ENCODE measurements at regions not wholly inside any gene's neighbourhood (a gene's known extent, or its start where the extent isn't known, plus 50 kb on each side); places are given as distances from the start of the nearest gene placed in this dataset.

DNA sequence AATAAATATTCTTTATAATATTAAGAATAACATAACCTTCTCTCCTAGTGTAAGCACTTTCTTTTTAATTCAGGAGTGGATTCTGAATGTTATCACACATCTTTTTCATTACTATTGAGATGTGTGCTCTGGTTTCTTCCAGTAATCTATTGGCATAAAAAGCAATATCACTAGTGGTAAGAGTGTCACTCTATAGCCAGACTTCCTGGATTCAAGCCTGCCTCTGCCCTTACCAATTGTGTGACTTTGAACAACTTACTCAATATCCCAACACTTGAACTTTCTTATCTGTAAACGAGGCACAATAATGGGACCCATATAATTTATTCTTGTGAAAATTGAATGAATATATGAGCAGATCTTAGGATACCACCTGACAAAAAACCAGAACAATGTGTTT lies 71.0 kb downstream of the SEM1 start:
- no peak for DNase-seq

DNA sequence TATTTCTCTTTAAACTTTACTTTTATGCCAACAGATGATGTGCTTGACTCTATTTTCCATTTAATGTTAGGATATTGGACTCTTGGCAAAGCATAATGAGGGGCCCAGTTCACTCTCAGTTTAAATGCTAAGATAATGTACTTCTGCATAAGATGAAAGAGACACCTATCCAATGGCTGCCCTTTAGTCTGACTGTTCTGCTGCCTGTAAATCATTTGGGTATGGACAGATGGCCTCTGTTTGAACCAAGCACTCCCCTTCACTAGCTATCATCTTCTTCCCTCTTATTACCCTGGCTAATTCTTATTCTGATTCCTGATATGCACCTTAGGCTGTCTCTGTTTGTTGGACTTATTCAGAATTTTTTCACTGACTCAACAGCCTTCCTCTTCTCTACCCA lies 72.1 kb downstream of the SEM1 start:
- no peak for DNase-seq

DNA sequence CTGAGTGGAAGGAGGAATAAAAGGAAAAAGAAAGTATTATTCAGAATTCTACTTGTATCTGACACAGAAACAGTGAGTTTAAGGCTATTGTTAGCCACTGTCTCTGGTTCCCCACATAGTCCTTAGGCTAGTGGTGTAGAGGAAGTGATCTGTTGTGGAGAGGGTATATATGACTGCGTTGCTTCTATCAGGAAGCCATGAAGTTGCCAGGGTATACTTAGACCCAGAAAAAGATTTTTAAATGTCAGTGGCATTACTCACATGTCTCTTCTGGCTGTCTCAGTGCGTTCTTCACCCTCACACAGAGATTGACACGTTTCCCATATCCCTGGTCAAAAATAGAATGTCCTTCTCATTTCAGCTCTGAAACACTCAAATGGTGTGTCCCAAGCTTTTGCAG lies 72.7 kb downstream of the SEM1 start:
- DNase-seq: no peak

DNA sequence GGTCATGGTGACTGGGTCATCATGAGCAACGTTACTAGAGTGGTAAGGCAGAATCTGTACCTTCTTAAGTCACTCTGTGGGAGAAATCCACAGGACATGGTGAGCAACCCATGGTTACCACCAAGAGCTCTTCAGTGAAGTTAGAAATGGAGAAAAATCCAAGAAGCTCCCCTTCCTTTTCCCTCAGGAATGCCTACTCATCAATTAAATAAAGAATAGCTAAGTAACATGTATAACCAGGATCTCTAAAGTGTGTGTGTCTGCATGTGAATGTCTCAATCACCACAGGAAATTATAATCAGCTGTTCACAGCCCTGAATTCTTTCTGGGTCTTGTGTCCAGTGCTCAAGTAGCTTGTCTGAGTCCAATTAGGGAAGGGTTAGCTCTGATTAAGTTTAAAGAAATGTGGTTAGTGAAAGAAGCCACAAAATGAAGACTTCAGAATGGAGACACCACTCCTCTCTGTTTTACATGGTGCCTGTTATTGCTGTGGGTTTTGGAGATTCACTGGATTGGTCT lies 73.2 kb downstream of the SEM1 start:
- DNase-seq: no peak

DNA sequence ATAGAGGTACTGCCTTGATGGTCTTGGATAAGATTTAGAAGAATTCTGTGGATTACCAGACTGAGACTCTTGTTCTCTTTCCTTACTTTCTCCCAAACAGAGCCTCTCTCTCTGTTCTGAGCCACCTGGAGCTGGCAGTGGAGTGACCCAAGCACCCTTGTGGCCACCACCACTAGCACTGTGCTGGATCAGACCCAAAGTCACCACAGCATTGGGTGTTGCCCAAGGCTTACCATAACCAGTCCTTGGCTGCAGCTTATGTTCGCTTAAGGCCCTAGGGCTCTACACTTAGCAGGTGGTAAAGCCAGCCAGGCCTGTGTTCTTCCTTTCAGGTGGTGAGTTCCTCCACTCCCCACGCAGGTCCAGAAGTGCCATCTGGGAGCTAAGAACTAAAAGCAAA lies 79.8 kb downstream of the SEM1 start:
- DNase-seq: no peak

DNA sequence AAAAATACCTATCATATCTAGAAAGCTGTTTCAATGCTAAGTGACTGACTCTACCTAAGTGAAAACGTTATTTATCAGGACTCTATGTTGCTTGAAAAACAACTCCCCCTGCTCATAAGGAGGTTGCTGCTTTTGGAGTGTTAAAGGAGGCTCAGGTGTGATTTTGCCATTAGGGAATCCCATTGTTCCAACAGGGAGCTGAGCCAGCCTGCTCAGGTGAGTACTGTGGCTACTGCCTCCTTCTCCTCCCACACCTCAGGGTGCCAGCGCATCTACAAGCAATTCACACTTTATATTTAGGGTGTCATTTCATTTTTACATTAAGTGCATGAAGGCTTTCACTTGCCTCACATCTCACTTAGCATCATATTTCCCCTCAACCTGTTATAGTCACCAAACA lies 84.7 kb downstream of the SEM1 start:
- DNase-seq: peak; percentile 19

DNA sequence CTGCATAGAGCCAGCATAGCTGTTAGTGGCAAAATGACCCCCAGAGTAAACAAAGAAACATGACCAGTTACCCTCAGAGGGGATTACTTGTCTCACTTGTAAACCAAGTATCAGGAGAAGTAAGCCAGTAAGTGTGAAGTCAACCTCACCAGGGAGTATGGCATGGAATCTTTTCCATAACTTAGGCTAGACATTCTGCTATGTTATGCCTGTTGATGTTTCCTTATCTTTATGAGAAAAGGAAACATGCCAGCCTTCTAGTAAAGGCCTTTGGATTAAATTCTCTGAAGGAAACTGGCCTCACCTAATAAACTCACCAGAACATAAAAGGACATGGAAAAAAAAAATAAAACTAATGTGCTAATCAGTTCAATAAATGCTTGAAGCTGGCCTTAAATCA lies 87.7 kb downstream of the SEM1 start:
- DNase-seq: no peak

DNA sequence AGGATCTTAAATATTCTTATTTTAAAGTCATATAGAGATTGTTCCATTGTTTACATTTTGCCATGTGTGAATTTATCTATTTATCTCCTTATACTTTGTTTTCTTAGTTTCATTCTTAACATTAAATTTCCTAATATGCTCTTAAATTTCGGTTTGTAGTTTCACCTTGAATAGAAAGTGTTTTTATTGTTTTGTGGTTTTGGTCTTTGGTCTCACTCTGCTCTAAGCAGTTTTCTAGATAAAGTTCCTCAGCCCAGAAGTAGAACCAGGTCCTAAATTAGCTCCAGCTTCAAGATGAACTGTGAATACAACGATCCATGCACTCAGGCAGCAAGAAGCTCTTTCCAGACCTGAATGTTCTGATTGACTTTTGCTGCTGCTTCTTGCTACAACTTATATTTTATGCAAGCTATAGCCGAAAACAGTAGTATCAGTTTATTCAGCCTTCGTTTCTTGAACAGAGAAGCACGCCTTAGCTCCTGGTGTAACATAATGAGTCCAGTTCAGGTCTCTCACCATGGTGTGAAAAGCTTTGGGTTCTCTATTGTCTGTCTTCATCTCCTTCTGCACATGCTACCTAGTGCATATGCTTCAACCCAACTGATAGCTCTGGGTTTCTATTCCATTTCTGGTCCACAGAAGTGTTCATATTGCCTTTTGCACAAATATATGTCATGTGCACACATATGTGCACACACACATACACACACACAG lies 95.3 kb downstream of the SEM1 start:
- DNase-seq: no peak

DNA sequence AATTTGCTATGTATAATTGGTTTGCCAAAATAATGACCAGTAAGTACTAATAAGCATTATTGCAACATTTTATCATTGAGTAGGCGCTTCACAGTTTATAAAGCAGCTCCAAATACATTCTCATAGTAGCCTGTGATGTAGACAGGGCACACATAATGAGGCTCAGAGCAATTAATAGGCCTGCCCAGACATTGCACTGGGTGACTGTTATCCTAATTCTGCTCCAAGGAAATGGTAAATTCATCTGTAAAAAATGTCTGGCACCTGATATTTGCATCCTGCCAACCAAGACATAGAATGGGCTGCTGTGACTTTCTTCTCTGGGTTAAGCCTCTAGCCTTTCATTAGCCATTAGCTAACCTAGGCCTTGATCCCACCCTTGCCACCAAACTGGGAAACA lies 97.6 kb downstream of the SEM1 start:
- DNase-seq: no peak

DNA sequence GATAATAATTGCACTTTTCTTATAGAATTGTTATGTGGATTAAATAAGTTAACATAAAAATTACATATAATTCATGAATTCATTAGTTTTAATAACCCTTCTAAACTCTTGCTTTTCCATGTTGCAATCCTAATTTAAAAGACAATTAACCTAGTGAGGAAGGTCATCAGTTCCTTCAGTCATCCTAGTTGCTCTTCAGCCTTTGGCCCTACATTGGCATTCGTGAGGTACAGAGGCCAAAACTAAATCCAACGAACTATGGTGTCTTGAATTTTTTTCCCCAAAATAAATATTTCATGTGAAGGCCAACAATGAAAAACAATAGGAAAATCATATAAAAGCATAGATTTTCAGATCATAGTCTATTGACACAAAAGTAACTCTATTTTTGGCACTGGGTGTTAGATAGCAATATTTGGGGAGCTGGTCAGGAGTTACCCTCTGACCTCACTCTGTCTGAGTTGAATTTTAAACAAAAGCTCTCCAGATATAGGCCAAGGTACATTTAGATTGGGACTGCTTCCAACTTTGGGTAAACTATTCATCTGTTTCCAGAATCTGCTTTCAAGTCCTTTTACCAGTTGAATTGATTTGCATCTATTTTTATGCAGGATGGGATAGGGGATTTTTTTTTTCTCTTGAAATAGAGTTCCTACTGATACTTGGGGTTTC lies 104.5 kb downstream of the SEM1 start:
- DNase-seq: no peak

DNA sequence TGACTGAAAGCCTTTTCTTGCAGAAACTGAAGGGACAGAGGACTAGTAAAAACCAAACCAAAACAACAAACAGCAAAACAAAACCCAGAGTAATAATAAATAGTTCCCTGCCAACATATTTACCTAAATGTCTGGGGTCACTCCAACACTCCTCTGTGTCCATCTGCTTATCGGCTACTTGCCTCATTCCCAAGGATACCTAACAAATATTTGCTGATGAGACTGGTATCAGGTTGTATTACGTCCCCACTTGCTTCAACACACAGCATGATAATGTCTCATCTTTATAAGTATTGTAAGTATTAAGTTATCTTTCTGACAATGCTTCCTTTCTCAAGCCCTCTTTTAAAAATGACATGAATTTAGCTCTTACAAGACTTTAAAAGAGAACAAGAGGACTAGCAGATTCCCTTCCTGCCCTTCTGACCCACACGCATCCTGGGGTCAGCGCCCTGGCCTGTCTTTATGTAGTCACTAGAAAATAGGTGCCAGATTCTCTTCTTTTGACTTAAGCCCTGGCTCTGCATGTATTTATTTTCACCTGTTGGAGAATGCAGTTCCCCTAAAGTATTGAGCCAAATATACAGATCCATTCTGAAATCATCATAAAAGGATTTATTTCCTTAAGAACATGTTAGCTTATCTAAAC lies 110.2 kb downstream of the SEM1 start:
- DNase-seq: no peak

DNA sequence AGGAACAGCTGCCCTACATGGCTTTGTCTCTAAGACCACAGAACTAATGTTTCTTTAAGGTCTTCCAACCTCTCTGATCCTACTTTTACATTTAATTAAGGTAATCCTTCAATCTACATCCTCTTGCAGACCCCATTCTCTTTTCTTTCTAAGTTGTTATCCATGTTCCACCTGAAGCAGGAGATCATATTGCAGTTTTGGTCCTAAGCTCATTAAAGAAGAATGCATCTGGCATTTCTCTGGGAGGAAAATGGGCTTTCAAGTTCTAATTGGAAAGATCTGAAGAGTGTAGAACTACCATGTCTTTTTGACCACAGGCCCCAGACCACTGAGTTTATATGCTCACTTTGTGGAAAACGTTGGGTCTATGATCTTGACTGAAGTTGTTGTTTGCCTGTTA lies 111.2 kb downstream of the SEM1 start:
- no peak for DNase-seq

DNA sequence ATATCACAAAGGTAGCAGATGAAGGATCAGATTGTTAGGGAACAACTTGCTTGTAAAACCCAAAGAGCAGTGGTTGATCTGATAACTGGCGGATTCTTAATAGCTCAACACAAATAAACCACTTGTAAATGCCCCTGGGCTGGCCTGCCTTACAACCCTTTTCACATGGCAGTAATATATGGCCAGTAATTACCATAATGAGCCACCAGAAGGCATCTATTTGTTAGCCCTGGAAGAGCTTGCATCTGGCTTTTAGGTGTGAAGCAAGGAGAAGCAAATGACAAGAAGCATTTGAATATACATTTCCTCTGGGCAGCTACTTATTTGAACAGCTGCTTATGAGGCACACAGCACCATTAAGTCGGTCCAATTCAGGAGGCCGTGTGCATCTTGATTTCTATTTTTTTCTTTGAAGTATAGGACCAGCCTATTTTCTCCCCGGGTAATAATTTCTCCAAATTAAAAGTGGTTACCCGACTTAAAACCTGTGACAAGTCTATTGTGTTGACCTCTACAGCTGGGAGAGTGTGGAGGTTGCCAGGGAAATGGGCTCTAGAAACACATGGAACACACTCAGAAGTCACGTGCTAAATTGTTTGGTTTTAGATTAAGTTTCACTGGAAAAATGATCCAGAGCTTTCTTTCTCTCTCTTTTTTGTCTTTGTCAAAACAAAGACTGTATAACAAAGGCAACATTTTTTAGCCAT lies 113.4 kb downstream of the SEM1 start:
- peak; percentile 86 for DNase-seq

DNA sequence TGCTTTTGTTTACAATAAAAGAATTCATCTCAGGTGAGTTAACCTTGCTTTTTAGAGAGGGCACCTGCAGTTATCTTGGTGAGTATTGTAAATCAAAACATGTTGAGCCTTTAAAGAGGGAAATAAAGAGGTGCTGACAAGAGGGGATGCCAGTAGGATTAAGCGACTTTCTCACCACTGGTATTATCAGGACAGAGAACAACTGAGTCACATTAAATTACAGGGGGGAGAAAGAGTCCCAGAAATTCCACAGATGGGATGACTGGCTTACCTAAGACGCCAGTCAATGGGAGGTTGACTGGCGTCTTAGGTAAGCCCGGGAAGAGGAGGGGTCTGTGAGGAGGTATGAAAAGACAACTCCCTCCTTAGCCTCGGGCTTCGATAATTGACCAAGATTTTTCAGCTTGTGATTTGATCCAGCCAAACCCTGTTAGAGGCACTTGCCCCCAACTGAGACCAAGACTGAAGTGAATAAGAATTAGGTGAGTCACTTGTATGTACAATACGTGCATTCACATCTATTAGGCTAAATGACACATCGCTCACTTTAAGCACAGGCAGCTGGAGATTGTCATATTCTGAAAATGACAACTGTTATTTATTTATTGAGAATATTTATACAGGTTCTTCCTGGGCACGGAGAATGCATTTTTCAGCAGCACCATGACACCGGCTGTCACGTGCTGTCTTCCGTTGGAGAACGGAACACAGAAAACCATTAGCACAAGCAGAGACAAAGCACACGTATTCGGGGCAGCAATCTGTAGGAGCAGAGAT lies 117.6 kb downstream of the SEM1 start:
- no peak for DNase-seq

DNA sequence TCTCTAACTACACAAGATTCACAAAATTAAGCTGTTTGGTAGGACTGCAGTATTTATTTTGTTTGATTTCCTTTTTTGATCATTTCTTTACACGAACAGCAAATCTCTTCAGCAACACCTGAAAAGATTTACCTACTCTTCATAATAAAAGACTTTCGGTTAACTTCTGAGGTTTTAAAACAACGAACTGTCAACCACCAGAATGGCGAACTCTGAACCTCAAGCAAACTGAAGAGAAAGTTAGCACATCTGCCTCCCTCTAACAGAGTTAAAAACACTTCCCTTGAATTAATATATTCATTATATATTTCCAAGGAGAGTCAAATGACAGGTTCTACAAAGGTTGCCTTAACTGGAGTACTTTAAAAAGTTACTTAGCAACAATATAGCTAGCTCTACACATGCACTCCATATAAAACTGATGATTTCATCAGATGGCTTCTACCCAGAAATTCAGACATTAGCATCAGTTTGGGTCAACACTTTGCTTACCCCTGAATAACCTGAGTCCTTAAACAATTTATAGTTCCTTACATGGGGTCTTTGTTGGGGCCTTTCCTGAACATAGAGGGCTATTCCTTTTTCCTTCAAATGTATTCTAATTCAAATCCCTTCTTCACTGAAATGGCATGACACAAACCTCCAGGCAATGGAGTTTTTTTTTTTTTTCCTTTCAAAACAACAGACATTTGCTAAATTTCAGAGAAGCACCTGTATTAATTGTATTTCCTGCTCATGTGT lies 118.3 kb downstream of the SEM1 start:
- no peak for DNase-seq

DNA sequence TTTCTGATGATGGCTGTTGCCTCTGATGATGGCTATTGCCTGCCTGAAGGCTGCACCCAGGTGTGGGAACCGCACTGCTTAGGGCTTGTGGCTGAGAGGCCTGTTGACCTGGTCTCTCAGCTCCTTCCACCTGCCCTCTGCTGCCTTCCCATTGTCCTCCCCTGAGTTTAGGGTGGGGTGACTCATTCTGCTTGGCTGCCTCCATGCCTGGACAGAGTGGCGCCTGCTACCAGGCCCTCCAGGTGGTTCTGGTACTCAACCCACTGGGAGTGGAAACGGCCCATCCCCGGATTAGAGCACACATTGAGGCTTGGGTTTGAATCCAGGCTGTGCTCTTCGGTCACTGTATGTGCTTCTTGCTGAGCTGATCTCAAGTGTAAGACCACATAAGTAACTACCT lies 120.6 kb downstream of the SEM1 start:
- DNase-seq: no peak

DNA sequence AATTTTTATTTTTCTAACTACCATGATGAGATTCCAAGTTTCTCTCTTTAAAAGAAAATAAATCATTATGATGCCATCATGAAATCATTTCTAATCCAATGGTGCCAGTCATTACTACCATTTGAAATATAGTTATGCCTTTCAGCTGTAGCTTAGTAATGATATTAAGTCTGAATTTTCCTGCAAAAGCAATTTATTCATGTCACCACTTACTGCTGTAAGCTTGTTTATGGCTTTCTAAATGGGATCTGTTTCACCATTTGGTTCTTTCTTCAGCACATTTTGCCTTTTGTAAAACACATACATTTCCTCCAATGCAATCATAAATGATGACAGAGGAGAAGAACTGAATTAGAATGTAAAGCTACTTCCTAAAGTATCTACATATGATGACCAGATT lies 130.5 kb downstream of the SEM1 start:
- DNase-seq: no peak

DNA sequence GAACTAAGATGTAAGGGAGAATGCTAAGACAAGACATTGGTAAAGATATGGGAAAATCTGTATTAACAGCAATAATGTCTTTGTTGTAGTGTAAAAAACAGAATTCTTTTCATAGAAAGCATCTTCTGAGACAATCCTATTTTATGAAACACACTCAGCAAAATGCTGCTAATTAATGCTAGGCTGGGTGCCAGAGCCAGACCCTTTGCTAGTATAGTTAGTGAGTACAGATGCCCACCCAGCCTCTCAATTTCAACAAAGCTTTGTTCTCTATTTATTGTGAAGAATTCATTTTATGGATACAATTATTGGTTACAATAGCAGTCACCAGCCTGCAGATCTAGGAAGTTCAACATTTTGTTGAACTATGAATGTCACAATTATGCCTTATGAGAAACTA lies 131.0 kb downstream of the SEM1 start:
- DNase-seq: no peak

DNA sequence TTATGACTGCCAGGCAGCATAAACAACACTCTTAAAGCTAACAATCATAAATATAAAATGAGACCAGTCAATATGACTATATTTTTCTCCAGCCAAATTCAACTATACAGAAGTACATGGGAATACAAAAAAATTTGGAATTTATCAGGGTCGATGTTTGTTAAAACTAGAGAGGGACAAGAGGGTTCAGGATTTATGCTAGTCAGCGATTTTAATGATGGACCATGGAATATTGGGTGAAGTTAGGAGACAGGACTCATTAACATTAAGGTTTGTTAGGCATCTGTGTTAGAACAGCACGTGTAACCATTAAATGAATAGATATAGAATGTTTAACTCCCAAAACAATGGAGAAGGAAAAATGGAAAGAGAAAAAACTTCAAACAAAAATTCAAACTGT lies 146.2 kb downstream of the SEM1 start:
- no peak for DNase-seq

DNA sequence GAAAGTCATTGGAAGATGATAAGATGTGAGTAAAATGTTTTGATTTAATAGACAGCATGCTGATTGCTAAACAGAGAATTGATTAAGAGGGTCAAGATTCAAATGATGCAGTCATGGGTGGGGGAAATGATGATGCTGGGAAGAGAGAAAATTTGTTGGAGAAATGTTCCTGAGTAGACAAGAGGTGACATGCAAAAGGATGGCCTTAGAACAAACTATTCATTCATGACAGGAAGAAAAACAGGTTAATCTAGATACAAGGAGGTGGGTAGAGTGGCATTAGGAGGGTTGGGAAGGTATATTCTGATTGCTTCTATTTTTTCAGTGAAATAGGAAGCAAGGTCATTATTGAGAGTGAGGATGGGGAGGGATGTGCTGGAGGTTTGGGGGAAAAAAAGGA lies 146.7 kb downstream of the SEM1 start:
- no peak for DNase-seq

DNA sequence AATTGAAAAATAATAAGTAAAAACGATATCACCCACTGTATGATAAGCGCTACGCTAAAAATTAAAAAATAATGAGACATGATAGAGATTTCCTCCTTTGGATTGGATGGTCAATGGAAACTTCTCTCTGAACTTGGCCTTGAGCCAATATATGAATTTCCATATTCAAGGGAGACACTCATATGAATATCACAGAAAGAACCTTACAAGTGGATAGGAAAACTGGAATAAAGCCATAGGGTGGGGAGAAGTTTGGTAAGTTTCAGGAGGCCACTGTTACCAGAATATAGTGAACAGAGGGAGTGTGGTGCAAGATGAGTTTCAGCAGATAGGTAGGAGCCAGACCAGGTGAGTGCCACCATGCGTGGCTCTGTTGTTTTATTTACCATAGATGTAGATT lies 147.2 kb downstream of the SEM1 start:
- DNase-seq: no peak

DNA sequence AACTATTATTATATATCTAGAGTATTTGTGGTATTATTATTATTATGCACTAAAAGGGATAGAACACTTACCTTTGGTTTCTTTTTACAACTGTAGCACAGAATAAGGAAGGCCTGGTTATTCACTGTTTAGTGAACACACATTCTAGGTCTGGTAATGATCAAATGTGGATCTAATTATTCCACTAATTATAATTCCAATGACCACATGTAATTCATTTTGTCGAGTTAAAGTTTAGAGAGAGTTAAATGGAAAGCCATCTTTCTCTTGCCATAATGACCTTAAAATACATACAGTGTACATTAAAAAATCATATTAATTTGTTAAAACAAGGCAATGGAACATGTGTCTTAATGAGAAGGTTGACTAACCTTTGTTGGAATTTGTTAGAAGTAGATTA lies 147.8 kb downstream of the SEM1 start:
- no peak for DNase-seq
